ENCODE measurements at regions not wholly inside any gene's neighbourhood (a gene's known extent, or its start where the extent isn't known, plus 50 kb on each side); places are given as distances from the start of the nearest gene placed in this dataset.

DNA sequence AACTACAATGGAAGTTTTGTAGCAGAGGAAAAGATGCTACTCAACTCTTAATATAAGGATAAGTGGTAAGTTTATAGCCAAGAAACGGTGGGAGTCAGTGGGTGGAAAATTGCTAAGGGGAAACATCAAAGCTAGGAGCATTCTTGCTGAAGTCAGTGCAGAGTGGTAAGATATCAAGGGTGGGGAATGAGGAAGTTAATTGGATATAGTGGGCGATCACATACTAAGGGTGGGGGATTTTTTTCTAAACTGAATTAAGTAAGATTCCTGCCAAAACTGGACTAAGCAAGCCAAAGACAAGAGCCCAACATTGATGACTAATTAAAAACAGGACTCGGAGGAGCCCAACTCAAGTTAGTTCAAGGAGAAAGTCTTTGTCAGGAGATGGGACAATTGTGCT is 525.4 kb downstream of the CCDC85A start:
- Histone ChIP-seq H3K27me3 (no peaks in the 10 kb centered on the region), H3K36me3 (no peaks in the 10 kb centered on the region), H3K27ac (no peak overlapping the region), H3K9me3 (no peaks in the 10 kb centered on the region), H3K4me1 (no peaks in the 10 kb centered on the region), H3K4me3 (no peak overlapping the region)
- 76 to 86% methylated on average over 3 of the region's 3 CpGs for WGBS, 2 donors
- TF ChIP-seq POLR2AphosphoS5 (IDR thresholded peaks at IDR 0.05), result no peak
- no peak for TF ChIP-seq EP300 (IDR thresholded peaks at IDR 0.05)
- TF ChIP-seq, protein P1, sequence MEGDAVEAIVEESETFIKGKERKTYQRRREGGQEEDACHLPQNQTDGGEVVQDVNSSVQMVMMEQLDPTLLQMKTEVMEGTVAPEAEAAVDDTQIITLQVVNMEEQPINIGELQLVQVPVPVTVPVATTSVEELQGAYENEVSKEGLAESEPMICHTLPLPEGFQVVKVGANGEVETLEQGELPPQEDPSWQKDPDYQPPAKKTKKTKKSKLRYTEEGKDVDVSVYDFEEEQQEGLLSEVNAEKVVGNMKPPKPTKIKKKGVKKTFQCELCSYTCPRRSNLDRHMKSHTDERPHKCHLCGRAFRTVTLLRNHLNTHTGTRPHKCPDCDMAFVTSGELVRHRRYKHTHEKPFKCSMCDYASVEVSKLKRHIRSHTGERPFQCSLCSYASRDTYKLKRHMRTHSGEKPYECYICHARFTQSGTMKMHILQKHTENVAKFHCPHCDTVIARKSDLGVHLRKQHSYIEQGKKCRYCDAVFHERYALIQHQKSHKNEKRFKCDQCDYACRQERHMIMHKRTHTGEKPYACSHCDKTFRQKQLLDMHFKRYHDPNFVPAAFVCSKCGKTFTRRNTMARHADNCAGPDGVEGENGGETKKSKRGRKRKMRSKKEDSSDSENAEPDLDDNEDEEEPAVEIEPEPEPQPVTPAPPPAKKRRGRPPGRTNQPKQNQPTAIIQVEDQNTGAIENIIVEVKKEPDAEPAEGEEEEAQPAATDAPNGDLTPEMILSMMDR (IDR thresholded peaks at IDR 0.05), result no peak
- TF ChIP-seq POLR2A (IDR thresholded peaks at IDR 0.05), result no peak
- intact Hi-C loops (cut with DNase I), result no loop called here
- DNase-seq, result no peak

GRCh38 chr2:56713161-56713676 is 529.4 kb downstream of the CCDC85A start:
- TF ChIP-seq POLR2A (IDR thresholded peaks at IDR 0.05) (no peak), EP300 (IDR thresholded peaks at IDR 0.05) (no peak), POLR2AphosphoS5 (IDR thresholded peaks at IDR 0.05) (no peak)
- TF ChIP-seq, protein P1 (IDR thresholded peaks at IDR 0.05), result no peak
- H3K9me3 ChIP-seq, result no peaks in the 10 kb centered on the region
- intact Hi-C loops (cut with DNase I), result no loop called here
- WGBS, 2 donors, result 84 to 89% methylated on average over 5 of the region's 5 CpGs
- H3K27ac ChIP-seq, result no peak overlapping the region
- H3K36me3 ChIP-seq, result no peaks in the 10 kb centered on the region
- no peaks in the 10 kb centered on the region for H3K27me3 ChIP-seq
- no peak for DNase-seq
- no peak overlapping the region for H3K4me3 ChIP-seq
- H3K4me1 ChIP-seq, result no peaks in the 10 kb centered on the region

DNA sequence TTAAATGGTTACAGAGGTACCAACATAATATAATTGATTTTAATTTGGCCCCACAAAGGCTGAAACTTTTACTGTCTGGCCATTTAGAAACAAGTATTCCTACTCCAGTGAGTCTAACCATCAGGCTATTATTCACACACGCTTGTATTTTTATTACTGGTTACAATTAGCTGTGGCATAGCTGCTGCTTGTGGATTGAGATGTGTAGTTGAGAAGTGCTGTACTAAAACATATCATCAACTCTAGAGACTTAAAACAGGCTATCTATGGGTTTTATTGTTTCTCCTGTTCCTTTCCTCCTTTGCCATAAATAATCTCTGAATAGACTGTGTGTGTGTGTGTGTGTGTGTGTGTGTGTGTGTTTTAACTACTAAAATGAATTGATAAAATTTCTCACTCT is 530.2 kb downstream of the CCDC85A start:
- H3K4me3 ChIP-seq, result no peak overlapping the region
- no peaks in the 10 kb centered on the region for H3K36me3 ChIP-seq
- no peaks in the 10 kb centered on the region for H3K4me1 ChIP-seq
- intact Hi-C loops (cut with DNase I), result no loop called here
- TF ChIP-seq, protein P1 (IDR thresholded peaks at IDR 0.05), result no peak
- TF ChIP-seq POLR2A (IDR thresholded peaks at IDR 0.05) (no peak), POLR2AphosphoS5 (IDR thresholded peaks at IDR 0.05) (no peak), EP300 (IDR thresholded peaks at IDR 0.05) (no peak)
- DNase-seq, result no peak
- H3K27ac ChIP-seq, result no peak overlapping the region
- no peaks in the 10 kb centered on the region for H3K9me3 ChIP-seq
- H3K27me3 ChIP-seq, result no peaks in the 10 kb centered on the region
- 70 to 78% methylated on average over 1 of the region's 1 CpG for WGBS, 2 donors

GRCh38 chr2:56714400-56714799 is 530.6 kb downstream of the CCDC85A start:
- H3K27me3 ChIP-seq, result no peaks in the 10 kb centered on the region
- H3K36me3 ChIP-seq, result no peaks in the 10 kb centered on the region
- no peaks in the 10 kb centered on the region for H3K4me1 ChIP-seq
- no peaks in the 10 kb centered on the region for H3K9me3 ChIP-seq
- TF ChIP-seq POLR2AphosphoS5 (IDR thresholded peaks at IDR 0.05) (no peak), POLR2A (IDR thresholded peaks at IDR 0.05) (no peak)
- DNase-seq, result no peak
- no peak overlapping the region for H3K27ac ChIP-seq
- WGBS, 2 donors, result 72 to 76% methylated on average over 7 of the region's 7 CpGs
- H3K4me3 ChIP-seq, result no peak overlapping the region
- intact Hi-C loops (cut with DNase I), result no loop called here

DNA sequence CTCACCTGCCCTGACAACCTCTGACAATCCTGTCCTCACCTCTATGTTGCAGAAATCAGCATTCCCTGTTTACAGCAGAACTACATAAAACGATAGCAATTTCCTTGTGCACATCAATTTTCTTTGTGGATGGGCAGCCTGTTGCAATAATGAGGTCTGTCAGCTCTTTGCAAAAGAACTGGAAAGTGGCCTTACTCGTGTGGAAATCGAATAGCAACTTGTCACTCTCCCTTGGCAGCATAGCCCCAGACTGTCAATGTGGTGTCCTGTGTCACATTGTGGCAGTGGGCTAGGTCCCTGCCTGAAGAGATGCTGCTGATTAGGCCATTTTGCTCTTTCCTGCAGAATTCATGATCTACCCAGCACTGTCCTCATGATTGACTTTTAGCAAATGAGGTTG is 531.9 kb downstream of the CCDC85A start:
- no peaks in the 10 kb centered on the region for H3K9me3 ChIP-seq
- no peak for TF ChIP-seq EP300 (IDR thresholded peaks at IDR 0.05)
- TF ChIP-seq POLR2A (IDR thresholded peaks at IDR 0.05), result no peak
- TF ChIP-seq, protein P1 (IDR thresholded peaks at IDR 0.05), result no peak
- TF ChIP-seq POLR2AphosphoS5 (IDR thresholded peaks at IDR 0.05), result no peak
- H3K4me1 ChIP-seq, result no peaks in the 10 kb centered on the region
- H3K27me3 ChIP-seq, result no peaks in the 10 kb centered on the region
- no peak overlapping the region for H3K27ac ChIP-seq
- no peak for DNase-seq
- 48 to 59% methylated on average over 3 of the region's 3 CpGs for WGBS, 2 donors
- no peaks in the 10 kb centered on the region for H3K36me3 ChIP-seq
- intact Hi-C loops (cut with DNase I), result no loop called here
- no peak overlapping the region for H3K4me3 ChIP-seq
